ENCODE measurements at regions not wholly inside any gene's neighbourhood (a gene's known extent, or its start where the extent isn't known, plus 50 kb on each side); places are given as distances from the start of the nearest gene placed in this dataset.
"Not testable (repeated sequence)": the region's sequence is repeated elsewhere in the genome, so short reads cannot be mapped to it uniquely, and the experiment has no call there.

DNA sequence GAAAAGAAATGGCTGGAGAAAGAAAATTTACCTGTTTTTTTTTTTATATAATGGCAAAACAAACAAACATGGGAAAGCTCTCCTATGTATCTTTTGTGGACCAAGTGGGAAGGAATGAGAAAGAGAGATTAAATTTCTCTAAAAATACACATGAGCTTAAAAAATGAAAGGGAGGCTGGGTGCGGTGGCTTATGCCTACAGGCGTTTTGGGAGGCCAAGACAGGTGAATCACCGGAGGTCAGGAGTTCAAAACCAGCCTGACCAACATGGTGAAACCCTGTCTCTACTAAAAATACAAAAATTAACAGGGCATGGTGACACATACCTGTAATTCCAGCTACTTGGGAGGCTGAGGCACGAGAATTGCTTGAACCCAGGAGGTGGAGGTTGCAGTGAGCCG lies 388.0 kb downstream of the TFAP2B start:
- TF ChIP-seq, protein P1, sequence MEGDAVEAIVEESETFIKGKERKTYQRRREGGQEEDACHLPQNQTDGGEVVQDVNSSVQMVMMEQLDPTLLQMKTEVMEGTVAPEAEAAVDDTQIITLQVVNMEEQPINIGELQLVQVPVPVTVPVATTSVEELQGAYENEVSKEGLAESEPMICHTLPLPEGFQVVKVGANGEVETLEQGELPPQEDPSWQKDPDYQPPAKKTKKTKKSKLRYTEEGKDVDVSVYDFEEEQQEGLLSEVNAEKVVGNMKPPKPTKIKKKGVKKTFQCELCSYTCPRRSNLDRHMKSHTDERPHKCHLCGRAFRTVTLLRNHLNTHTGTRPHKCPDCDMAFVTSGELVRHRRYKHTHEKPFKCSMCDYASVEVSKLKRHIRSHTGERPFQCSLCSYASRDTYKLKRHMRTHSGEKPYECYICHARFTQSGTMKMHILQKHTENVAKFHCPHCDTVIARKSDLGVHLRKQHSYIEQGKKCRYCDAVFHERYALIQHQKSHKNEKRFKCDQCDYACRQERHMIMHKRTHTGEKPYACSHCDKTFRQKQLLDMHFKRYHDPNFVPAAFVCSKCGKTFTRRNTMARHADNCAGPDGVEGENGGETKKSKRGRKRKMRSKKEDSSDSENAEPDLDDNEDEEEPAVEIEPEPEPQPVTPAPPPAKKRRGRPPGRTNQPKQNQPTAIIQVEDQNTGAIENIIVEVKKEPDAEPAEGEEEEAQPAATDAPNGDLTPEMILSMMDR (IDR thresholded peaks at IDR 0.05; ENCODE audit: low read depth, low read length, poor library complexity, severe bottlenecking) = not testable (repeated sequence)
- not testable (repeated sequence) for TF ChIP-seq EZH2phosphoT487 (IDR thresholded peaks at IDR 0.05; ENCODE audit: borderline replicate concordance, low read length)
